SJSA1 (cell line): ENCODE measurements at regions not wholly inside any gene's neighbourhood (a gene's known extent, or its start where the extent isn't known, plus 50 kb on each side); places are given as distances from the start of the nearest gene placed in this dataset.

Experiments
- DNase-seq, 2 experiments: peaks; one replicate each; pipeline ENCODE4 v3.0.0-alpha.2; 2015 to 2020; ENCODE audit warnings: low spot score in 2 of 2, low read depth in 1 of 2
- H3K27ac ChIP-seq: fragments of 250-450 bp; sonication (Bioruptor Pico); 2 replicates; pipeline ENCODE4 v1.5.1; 2020; ENCODE audit warnings: mild to moderate bottlenecking, moderate library complexity
- H3K27me3 ChIP-seq: fragments of 250-450 bp; sonication (Bioruptor Pico); replicated peaks from 2 replicates; pipeline ENCODE4 v1.5.1; 2020; ENCODE audit warnings: mild to moderate bottlenecking, moderate library complexity
- H3K36me3 ChIP-seq: fragments of 250-450 bp; sonication (Bioruptor Pico); 2 replicates; pipeline ENCODE4 v1.5.1; 2020; ENCODE audit warnings: mild to moderate bottlenecking
- H3K4me1 ChIP-seq: fragments of 250-450 bp; sonication (Bioruptor Pico); replicated peaks from 2 replicates; pipeline ENCODE4 v1.6.1; 2021; ENCODE audit warnings: mild to moderate bottlenecking
- H3K4me3 ChIP-seq: fragments of 250-450 bp; sonication (Bioruptor Pico); 2 replicates; pipeline ENCODE4 v1.5.1; 2020; ENCODE audit warnings: mild to moderate bottlenecking
- H3K9me3 ChIP-seq: fragments of 250-450 bp; sonication (Bioruptor Pico); replicated peaks from 2 replicates; pipeline ENCODE4 v1.5.1; 2020; ENCODE audit warnings: mild to moderate bottlenecking

- H3K27ac ChIP-seq: peak overlapping the region; percentile 31
- peaks cover 5% of the 10 kb centered on the region for H3K4me1 ChIP-seq
- DNase-seq: no peak
- no peaks in the 10 kb centered on the region for H3K36me3 ChIP-seq
- no peaks in the 10 kb centered on the region for H3K27me3 ChIP-seq
- no peak overlapping the region for H3K4me3 ChIP-seq
- H3K9me3 ChIP-seq: no peaks in the 10 kb centered on the region
Measured at GRCh38 chr14:62209287-62209899, 447.2 kb downstream of the SNAPC1 start.

GRCh38 chr14:62213516-62213915, 451.3 kb downstream of the SNAPC1 start:
- DNase-seq: no peak

GRCh38 chr14:62216121-62216520, 453.9 kb downstream of the SNAPC1 start:
- Histone ChIP-seq H3K4me3 (no peak overlapping the region), H3K9me3 (no peaks in the 10 kb centered on the region)

More at GRCh38 chr14:62213516-62213915, 451.3 kb downstream of the SNAPC1 start:
- Histone ChIP-seq H3K9me3 (no peaks in the 10 kb centered on the region), H3K27ac (no peak overlapping the region), H3K36me3 (no peaks in the 10 kb centered on the region), H3K4me3 (no peak overlapping the region), H3K27me3 (no peaks in the 10 kb centered on the region), H3K4me1 (peaks cover 5% of the 10 kb centered on the region; the same call in 1 of the 2 replicates)

GRCh38 chr14:62234849-62235248, 472.6 kb downstream of the SNAPC1 start:
- H3K27ac ChIP-seq: no peak overlapping the region
- H3K27me3 ChIP-seq: no peaks in the 10 kb centered on the region
- DNase-seq: no peak
- H3K9me3 ChIP-seq: no peaks in the 10 kb centered on the region
- no peaks in the 10 kb centered on the region for H3K4me1 ChIP-seq
- no peaks in the 10 kb centered on the region for H3K36me3 ChIP-seq
- no peak overlapping the region for H3K4me3 ChIP-seq

More at GRCh38 chr14:62216121-62216520, 453.9 kb downstream of the SNAPC1 start:
- no peaks in the 10 kb centered on the region for H3K4me1 ChIP-seq
- H3K36me3 ChIP-seq: no peaks in the 10 kb centered on the region
- H3K27ac ChIP-seq: no peak overlapping the region
- H3K27me3 ChIP-seq: no peaks in the 10 kb centered on the region
- DNase-seq: no peak

GRCh38 chr14:62244221-62244620, 482.0 kb downstream of the SNAPC1 start:
- H3K27ac ChIP-seq: no peak overlapping the region
- no peak for DNase-seq
- no peak overlapping the region for H3K4me3 ChIP-seq
- H3K36me3 ChIP-seq: no peaks in the 10 kb centered on the region
- H3K9me3 ChIP-seq: no peaks in the 10 kb centered on the region
- no peaks in the 10 kb centered on the region for H3K27me3 ChIP-seq
- no peaks in the 10 kb centered on the region for H3K4me1 ChIP-seq

- Histone ChIP-seq H3K4me3 (no peak overlapping the region), H3K27me3 (no peaks in the 10 kb centered on the region), H3K9me3 (no peaks in the 10 kb centered on the region), H3K4me1 (no peaks in the 10 kb centered on the region), H3K27ac (no peak overlapping the region), H3K36me3 (no peaks in the 10 kb centered on the region)
- no peak for DNase-seq
Measured at GRCh38 chr14:62247266-62247665, 485.0 kb downstream of the SNAPC1 start.

GRCh38 chr14:62251237-62251636, 489.0 kb downstream of the SNAPC1 start:
- DNase-seq: no peak
- Histone ChIP-seq H3K4me3 (no peak overlapping the region), H3K9me3 (no peaks in the 10 kb centered on the region), H3K36me3 (no peaks in the 10 kb centered on the region), H3K27me3 (no peaks in the 10 kb centered on the region), H3K4me1 (no peaks in the 10 kb centered on the region), H3K27ac (no peak overlapping the region)

GRCh38 chr14:62253171-62253570, 491.0 kb downstream of the SNAPC1 start:
- Histone ChIP-seq H3K27ac (no peak overlapping the region), H3K4me3 (no peak overlapping the region), H3K4me1 (no peaks in the 10 kb centered on the region), H3K36me3 (no peaks in the 10 kb centered on the region), H3K27me3 (no peaks in the 10 kb centered on the region), H3K9me3 (no peaks in the 10 kb centered on the region)
- DNase-seq: no peak

- no peak for DNase-seq
- no peaks in the 10 kb centered on the region for H3K4me1 ChIP-seq
- H3K27me3 ChIP-seq: no peaks in the 10 kb centered on the region
- H3K9me3 ChIP-seq: no peaks in the 10 kb centered on the region
- H3K27ac ChIP-seq: no peak overlapping the region
- H3K4me3 ChIP-seq: no peak overlapping the region
- H3K36me3 ChIP-seq: no peaks in the 10 kb centered on the region
Measured at GRCh38 chr14:62253911-62254310, 491.7 kb downstream of the SNAPC1 start.

GRCh38 chr14:62269204-62269603, 507.0 kb downstream of the SNAPC1 start:
- no peaks in the 10 kb centered on the region for H3K27me3 ChIP-seq
- no peak overlapping the region for H3K27ac ChIP-seq
- H3K9me3 ChIP-seq: no peaks in the 10 kb centered on the region
- no peaks in the 10 kb centered on the region for H3K36me3 ChIP-seq
- DNase-seq: no peak
- H3K4me1 ChIP-seq: no peaks in the 10 kb centered on the region
- no peak overlapping the region for H3K4me3 ChIP-seq

GRCh38 chr14:62270236-62270635, 508.0 kb downstream of the SNAPC1 start:
- H3K4me1 ChIP-seq: no peaks in the 10 kb centered on the region
- DNase-seq: no peak
- no peaks in the 10 kb centered on the region for H3K9me3 ChIP-seq
- H3K27me3 ChIP-seq: no peaks in the 10 kb centered on the region
- no peak overlapping the region for H3K27ac ChIP-seq
- H3K4me3 ChIP-seq: no peak overlapping the region
- no peaks in the 10 kb centered on the region for H3K36me3 ChIP-seq

- no peak for DNase-seq
- Histone ChIP-seq H3K36me3 (no peaks in the 10 kb centered on the region), H3K27ac (no peak overlapping the region), H3K4me1 (no peaks in the 10 kb centered on the region), H3K4me3 (no peak overlapping the region), H3K9me3 (no peaks in the 10 kb centered on the region), H3K27me3 (no peaks in the 10 kb centered on the region)
Measured at GRCh38 chr14:62280366-62280765, 518.1 kb downstream of the SNAPC1 start.

- H3K27me3 ChIP-seq: no peaks in the 10 kb centered on the region
Measured at GRCh38 chr14:62283837-62284236, 521.6 kb downstream of the SNAPC1 start.

GRCh38 chr14:62289471-62289870, 527.3 kb downstream of the SNAPC1 start:
- no peak overlapping the region for H3K4me3 ChIP-seq
- no peaks in the 10 kb centered on the region for H3K9me3 ChIP-seq
- peak in 1 of 2 experiments; percentile 18 for DNase-seq
- H3K27ac ChIP-seq: no peak overlapping the region
- H3K36me3 ChIP-seq: no peaks in the 10 kb centered on the region
- H3K27me3 ChIP-seq: no peaks in the 10 kb centered on the region
- H3K4me1 ChIP-seq: no peaks in the 10 kb centered on the region; the same call in 1 of the 2 replicates

More at GRCh38 chr14:62283837-62284236, 521.6 kb downstream of the SNAPC1 start:
- no peak for DNase-seq
- Histone ChIP-seq H3K4me1 (no peaks in the 10 kb centered on the region), H3K4me3 (no peak overlapping the region), H3K36me3 (no peaks in the 10 kb centered on the region), H3K27ac (no peak overlapping the region), H3K9me3 (no peaks in the 10 kb centered on the region)

GRCh38 chr14:62301080-62301479, 538.9 kb downstream of the SNAPC1 start:
- H3K36me3 ChIP-seq: no peaks in the 10 kb centered on the region
- no peak for DNase-seq
- no peaks in the 10 kb centered on the region for H3K9me3 ChIP-seq
- H3K4me1 ChIP-seq: no peaks in the 10 kb centered on the region
- H3K27me3 ChIP-seq: no peaks in the 10 kb centered on the region
- H3K4me3 ChIP-seq: no peak overlapping the region
- H3K27ac ChIP-seq: no peak overlapping the region
